Testis (tissue), 2 donors: ENCODE measurements at regions not wholly inside any gene's neighbourhood (a gene's known extent, or its start where the extent isn't known, plus 50 kb on each side); places are given as distances from the start of the nearest gene placed in this dataset.
"Not testable (repeated sequence)": the region's sequence is repeated elsewhere in the genome, so short reads cannot be mapped to it uniquely, and the experiment has no call there.

Source experiments
- POLR2A ChIP-seq: fragments of 450-650 bp; IDR thresholded peaks from one replicate; pipeline ENCODE4 v1.6.1; 2017; ENCODE audit warnings: antibody characterized with exemption, mild to moderate bottlenecking, moderate library complexity
- TF ChIP-seq, protein P1 (sequence below), 3 experiments: fragments of 450-650 bp in 2 of 3; fragments of 200-600 bp in 1 of 3; sonication (generic) in 1 of 3; IDR thresholded peaks; one replicate each; pipeline ENCODE4 v1.5.1; 2016 to 2019; ENCODE audit warnings: antibody characterized with exemption in 3 of 3, mild to moderate bottlenecking in 2 of 3, moderate library complexity in 1 of 3

DNA sequence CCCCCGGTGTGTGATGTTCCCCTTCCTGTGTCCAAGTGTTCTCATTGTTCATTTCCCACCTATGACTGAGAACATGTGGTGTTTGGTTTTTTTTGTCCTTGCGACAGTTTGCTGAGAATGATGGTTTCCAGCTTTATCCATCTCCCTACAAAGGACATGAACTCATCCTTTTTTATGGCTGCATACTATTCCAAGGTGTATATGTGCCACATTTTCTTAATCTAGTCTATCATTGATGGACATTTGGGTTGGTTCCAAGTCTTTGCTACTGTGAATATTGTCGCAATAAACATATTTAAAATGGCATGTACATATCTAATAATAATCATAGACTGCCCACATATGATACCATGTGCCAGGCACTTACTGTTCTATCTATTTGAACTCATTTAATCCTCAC lies 491.0 kb downstream of the MED13L start:
- TF ChIP-seq, protein P1, sequence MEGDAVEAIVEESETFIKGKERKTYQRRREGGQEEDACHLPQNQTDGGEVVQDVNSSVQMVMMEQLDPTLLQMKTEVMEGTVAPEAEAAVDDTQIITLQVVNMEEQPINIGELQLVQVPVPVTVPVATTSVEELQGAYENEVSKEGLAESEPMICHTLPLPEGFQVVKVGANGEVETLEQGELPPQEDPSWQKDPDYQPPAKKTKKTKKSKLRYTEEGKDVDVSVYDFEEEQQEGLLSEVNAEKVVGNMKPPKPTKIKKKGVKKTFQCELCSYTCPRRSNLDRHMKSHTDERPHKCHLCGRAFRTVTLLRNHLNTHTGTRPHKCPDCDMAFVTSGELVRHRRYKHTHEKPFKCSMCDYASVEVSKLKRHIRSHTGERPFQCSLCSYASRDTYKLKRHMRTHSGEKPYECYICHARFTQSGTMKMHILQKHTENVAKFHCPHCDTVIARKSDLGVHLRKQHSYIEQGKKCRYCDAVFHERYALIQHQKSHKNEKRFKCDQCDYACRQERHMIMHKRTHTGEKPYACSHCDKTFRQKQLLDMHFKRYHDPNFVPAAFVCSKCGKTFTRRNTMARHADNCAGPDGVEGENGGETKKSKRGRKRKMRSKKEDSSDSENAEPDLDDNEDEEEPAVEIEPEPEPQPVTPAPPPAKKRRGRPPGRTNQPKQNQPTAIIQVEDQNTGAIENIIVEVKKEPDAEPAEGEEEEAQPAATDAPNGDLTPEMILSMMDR (IDR thresholded peaks at IDR 0.05): not testable (repeated sequence)
- TF ChIP-seq POLR2A: not testable (repeated sequence)
